ENCODE measurements at regions not wholly inside any gene's neighbourhood (a gene's known extent, or its start where the extent isn't known, plus 50 kb on each side); places are given as distances from the start of the nearest gene placed in this dataset.
"Not testable (repeated sequence)": the region's sequence is repeated elsewhere in the genome, so short reads cannot be mapped to it uniquely, and the experiment has no call there.

GRCh38 chr21:6561168-6561567, 3960.2 kb upstream of the TPTE start:
- not testable (repeated sequence) for ATAC-seq

GRCh38 chr21:6561578-6561977, 3959.8 kb upstream of the TPTE start:
- ATAC-seq = not testable (repeated sequence)

GRCh38 chr21:6564543-6565166, 3956.7 kb upstream of the TPTE start:
- ATAC-seq = not testable (repeated sequence)

GRCh38 chr21:6565190-6566094, 3955.9 kb upstream of the TPTE start:
- peak in 1 of 2 donors; percentile 17 for ATAC-seq

- ATAC-seq = not testable (repeated sequence)
Measured at GRCh38 chr21:6567542-6567941, 3953.8 kb upstream of the TPTE start.

GRCh38 chr21:6569152-6569551, 3952.2 kb upstream of the TPTE start:
- ATAC-seq = peak; percentile 73 to 81

- ATAC-seq = peak; percentile 79 to 82
Measured at GRCh38 chr21:6569587-6570392, 3951.6 kb upstream of the TPTE start.

- ATAC-seq = not testable (repeated sequence)
Measured at GRCh38 chr21:6570700-6571368, 3950.5 kb upstream of the TPTE start.

- not testable (repeated sequence) for ATAC-seq
Measured at GRCh38 chr21:6573576-6573975, 3947.8 kb upstream of the TPTE start.

GRCh38 chr21:6579801-6580200, 3941.6 kb upstream of the TPTE start:
- not testable (repeated sequence) for ATAC-seq

Measured in activated CD4-positive, CD25-positive, alpha-beta regulatory T cell treated with anti-CD3 and anti-CD28 coated beads, Interleukin-2, amount 50 U/mL, for 24 hours (primary cell).